ENCODE measurements at regions not wholly inside any gene's neighbourhood (a gene's known extent, or its start where the extent isn't known, plus 50 kb on each side); places are given as distances from the start of the nearest gene placed in this dataset.

DNA sequence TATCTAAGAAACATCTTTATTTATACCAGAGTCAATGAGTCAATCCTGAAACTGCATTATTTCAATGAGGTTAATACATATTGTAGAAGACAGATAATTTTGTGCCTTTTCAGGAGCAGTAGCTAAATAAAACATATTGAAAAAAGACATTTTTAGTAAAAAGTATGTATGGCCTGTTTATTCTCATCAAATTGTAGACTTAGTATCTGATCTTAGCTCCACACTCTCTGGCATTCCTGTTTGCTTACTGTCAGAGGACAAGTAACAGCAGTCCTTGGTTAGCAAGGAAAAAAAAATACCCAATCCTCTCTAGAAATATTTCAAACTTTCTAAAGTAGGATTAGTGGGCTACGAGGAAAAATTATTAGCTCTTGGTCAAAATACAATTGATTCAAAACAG, 50.5 kb upstream of the GUCY1A1 start:
- no peak for DNase-seq (ENCODE audit: low read depth)

GRCh38 chr4:155615081-155615887, 51.4 kb upstream of the GUCY1A1 start:
- no peak for DNase-seq (ENCODE audit: low read depth)

DNA sequence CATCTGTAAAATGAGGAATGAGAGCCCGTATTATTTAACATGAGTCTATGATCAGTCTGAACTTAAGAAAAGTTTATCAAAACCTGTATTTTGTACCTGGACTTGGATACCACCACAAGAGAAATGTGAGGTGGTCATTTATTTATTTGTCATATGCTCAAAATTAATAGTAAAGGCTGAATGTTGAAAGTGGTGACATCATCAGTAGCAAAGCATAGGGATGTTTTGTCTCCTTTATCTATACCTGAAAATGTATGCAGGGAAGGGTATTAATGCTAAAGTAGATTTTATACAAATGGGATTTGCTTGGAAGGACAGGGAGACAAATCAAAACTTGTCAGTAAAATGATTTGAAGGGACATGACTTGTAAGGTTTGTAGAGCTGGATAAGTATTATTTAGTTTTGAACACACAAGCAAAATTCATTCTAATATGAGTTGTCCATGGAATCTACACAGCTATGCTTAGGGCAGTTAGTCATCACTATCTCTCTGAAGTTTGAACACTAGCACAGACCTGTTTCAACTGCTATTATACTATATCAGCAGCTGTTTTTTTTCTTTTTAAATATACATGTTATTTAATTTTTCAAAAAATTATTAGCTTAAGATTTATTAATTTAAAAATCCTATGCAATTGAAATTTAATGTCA, 52.4 kb upstream of the GUCY1A1 start:
- no peak for DNase-seq (ENCODE audit: low read depth)

DNA sequence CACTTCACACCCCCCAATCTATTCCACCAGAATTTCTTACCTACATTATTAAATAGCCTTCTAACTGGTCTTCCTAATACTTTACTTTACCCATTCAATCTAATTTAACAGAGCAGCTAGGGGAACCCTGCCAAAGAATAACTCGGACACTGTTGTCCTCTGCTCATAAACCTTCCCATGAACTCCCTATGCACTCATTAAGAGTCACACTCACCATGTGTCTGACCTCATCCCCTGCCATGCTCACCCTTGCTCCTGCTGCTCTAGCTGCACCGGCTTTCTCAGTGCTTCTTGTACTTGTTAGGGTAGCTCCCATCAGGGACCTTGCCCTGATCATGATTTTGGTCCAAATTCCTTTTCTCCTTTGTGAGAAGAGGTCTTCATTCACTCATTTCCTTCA, 54.6 kb upstream of the GUCY1A1 start:
- no peak for DNase-seq (ENCODE audit: low read depth)

- no peak for DNase-seq (ENCODE audit: low read depth)
These were observed 55.1 kb upstream of the GUCY1A1 start for GRCh38 chr4:155611501-155611900.

DNA sequence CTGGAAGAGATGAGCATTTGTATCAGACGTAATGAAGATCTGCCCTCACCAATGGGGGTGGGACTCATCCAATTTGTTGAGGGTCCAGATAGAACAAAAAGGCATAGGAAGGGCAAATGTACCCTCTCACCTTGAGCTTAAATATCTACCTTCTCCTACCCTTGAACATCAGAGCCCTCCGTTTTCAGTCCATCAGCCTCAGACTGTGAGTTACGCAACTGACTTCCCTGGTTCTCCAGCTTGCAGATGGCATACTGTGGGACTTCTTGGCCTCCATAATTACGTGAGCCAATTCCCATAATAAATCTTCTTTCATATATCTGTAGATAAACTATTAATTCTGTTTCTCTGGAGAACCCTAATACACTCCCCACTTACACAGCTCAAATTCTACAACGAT, 56.5 kb upstream of the GUCY1A1 start:
- DNase-seq (ENCODE audit: low read depth): no peak

DNA sequence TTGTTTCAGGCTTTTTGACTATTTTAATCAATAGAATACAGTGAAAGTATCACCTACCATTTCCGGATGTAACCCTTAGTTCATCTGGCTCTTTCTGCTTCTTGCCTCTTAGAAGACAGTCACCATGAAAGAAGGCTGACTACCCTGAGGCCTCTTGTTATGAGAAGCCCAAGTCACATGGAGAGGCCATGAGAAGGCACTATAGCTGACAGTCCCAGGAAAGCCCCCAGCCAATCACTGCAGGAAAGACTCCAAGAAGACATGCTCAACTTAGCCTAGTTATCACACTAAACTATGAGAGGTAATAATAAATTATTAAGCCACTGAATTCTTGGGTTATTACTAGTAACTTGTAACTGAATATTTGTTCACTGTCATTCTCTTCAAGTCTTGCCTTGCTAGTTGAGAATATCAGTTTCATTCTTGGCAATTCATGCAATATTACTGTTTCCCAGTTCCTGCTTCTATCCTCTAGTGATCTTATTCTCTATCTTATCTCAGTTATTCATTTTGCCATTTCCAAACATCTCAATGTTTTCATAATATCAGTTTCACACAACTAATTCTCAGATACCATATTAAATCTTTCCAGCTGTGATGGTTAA, 57.1 kb upstream of the GUCY1A1 start:
- DNase-seq (ENCODE audit: low read depth): no peak

- no peak for DNase-seq (ENCODE audit: low read depth)
These were observed 58.3 kb upstream of the GUCY1A1 start for GRCh38 chr4:155608225-155608885.

GRCh38 chr4:155607481-155607880, 59.2 kb upstream of the GUCY1A1 start:
- DNase-seq (ENCODE audit: low read depth): no peak

- DNase-seq (ENCODE audit: low read depth): no peak
These were observed 61.7 kb upstream of the GUCY1A1 start for GRCh38 chr4:155604718-155605626.

DNA sequence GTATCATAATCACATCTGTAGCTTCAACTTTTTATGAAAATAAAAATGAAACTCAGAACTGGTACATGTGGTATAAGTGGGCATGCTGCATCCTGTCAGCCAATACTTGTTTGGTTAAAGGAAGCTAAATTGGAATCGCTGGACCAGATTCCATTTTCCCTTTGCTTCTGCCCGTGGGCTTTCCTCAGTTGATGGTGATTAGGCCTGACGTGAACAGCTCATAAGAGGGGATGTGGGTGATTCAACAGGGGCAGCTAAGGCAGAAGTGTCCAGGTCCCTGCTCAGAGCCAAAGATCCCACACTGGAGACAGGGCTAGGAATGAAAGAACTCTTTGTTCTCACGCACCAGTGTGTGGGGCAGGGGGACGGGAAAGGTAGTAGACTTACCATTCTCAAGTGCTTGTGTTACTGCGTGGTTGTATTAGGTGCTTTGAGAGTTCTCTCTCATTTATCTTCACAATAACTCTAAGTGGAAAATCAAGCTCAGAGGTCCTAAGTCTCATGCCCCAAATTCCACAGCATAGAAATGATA, 63.2 kb upstream of the GUCY1A1 start:
- no peak for DNase-seq (ENCODE audit: low read depth)

DNA sequence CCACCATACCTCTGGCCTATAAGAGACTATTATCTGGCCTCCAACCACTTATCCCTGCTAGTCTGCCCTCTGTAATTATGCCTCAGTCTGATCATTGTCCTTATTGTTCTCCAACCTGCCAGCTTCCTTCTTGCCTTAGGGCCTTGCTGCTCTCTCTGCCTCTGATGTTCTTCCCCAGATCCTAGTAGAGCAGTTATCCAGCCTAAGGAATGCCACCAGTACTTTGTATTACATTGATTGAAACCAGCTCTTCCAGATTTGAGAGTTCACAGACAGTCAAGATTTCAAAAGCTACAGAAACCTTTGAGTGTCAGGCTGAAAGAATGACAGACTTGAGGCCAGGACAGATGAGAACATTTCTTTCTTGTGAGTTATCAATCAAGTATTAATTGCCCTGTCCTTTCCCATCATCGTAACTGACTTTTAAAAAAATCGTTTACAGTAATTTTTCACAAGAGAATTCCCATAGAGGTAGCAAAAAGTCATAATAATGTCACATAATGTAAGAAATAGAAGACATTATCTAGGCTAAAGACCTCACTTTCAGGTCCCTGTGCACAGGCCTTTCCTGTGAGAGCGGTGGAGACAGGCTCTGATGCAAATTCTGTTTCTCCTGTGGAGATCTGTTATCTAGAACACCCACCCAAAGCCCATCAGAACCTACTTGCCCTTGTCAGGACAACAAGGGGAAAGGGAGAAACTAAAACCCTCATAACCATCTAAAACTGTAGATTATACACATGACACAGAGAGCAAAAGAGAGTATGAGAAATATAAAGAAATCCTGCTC, 64.1 kb upstream of the GUCY1A1 start:
- DNase-seq (ENCODE audit: low read depth): no peak

DNA sequence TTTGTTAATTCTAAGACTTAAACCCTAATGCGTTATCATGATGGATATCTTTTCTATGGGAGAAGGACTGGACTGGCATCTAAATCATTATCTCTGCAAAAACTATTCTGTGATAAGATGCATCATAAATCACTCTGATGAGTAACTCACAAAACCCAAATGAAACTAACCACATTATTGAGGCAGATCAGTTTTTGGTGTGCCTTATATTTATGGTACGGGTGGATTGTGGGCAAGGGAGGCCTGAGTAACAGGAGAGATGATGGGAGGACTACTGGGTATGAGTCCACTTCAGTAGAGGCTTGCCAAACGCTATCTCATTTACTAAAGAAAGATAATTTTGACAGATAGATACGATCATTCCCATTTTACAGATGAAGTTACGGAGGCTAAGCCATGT, 66.4 kb upstream of the GUCY1A1 start:
- DNase-seq (ENCODE audit: low read depth): no peak

- DNase-seq (ENCODE audit: low read depth): no peak
These were observed 67.1 kb upstream of the GUCY1A1 start for GRCh38 chr4:155599596-155599995.

DNA sequence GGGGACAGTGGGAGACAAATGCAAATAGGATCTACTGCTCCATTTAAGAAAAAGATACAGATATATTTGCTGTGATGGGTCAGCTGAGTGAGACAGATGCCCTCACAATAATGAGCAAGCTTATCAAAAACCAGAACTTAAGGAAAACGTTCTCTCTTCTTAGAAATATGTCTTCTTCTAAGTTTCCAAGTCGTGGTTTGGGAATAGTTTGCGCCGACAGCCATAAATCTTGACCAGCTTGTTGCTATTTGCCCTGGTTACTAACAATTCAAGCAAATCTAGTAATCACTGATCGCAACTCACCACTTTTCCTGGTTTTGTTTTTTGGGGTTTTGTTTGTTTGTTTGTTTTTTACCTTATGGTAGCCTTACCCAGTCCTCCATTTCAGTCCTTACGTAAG, 67.6 kb upstream of the GUCY1A1 start:
- no peak for DNase-seq (ENCODE audit: low read depth)

- DNase-seq (ENCODE audit: low read depth): no peak
These were observed 68.7 kb upstream of the GUCY1A1 start for GRCh38 chr4:155597933-155598451.

GRCh38 chr4:155597281-155597680, 69.4 kb upstream of the GUCY1A1 start:
- DNase-seq (ENCODE audit: low read depth): no peak

DNA sequence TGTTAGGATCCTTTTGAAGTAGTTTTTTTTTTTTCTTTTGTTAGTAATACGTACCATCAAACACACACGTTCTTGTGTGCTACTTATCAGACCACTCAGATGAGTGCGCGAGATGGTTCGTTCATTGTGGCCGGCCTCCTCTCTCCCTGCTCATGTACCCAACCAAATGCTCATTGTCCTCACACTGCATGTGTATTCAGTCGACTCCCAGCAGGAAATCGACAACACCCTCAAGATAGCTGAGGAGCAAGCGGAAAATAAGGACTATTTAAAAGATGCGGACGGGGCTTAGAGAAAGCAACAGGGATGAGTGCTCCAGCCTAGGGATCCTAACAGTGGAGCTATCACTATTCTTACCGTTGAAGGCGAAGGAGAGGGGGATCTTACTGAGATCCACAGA, 72.9 kb upstream of the GUCY1A1 start:
- DNase-seq (ENCODE audit: low read depth): no peak

- DNase-seq (ENCODE audit: low read depth): no peak
These were observed 73.7 kb upstream of the GUCY1A1 start for GRCh38 chr4:155592938-155593297.

GRCh38 chr4:155592179-155592937, 74.3 kb upstream of the GUCY1A1 start:
- DNase-seq (ENCODE audit: low read depth): no peak
